Neural progenitor cell (in vitro differentiated cells): ENCODE measurements at regions not wholly inside any gene's neighbourhood (a gene's known extent, or its start where the extent isn't known, plus 50 kb on each side); places are given as distances from the start of the nearest gene placed in this dataset.

Experiments
- CTCF ChIP-seq: fragments of 200-600 bp; sonication (generic); IDR thresholded peaks from 2 replicates; pipeline ENCODE4 v1.5.1; 2017; ENCODE audit warnings: antibody characterized with exemption, mild to moderate bottlenecking
- EZH2 ChIP-seq: fragments of 200-600 bp; sonication (generic); IDR thresholded peaks from 2 replicates; pipeline ENCODE4 v1.6.1; 2017; ENCODE audit warnings: antibody characterized with exemption, mild to moderate bottlenecking, moderate library complexity
- EZH2phosphoT487 ChIP-seq: fragments of 200-600 bp; sonication (generic); IDR thresholded peaks from 2 replicates; pipeline ENCODE4 v1.6.1; 2017; ENCODE audit warnings: antibody characterized with exemption

DNA sequence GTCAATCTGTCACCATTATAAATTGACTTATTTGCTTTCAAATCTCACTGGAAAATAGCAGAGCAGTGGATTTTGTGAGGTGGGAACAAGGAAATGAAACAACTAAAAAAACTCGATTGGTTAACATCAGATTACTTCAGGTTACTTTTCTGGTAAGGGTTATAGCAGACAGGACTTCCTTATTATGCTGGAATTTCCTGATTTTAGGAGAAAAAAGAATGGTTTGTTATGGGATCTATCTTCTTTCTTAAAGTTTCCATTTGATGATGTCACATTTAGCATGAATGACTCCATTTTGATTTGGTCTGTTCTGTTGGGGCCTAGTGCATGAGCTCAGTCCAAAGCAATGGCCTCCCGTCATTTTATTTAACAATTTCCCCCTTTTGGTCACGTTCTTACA, 210.6 kb downstream of the KCNJ2 start:
- TF ChIP-seq CTCF, result no peak
- no peak for TF ChIP-seq EZH2phosphoT487
- TF ChIP-seq EZH2, result no peak
